SK-N-SH (cell line): ENCODE measurements at regions not wholly inside any gene's neighbourhood (a gene's known extent, or its start where the extent isn't known, plus 50 kb on each side); places are given as distances from the start of the nearest gene placed in this dataset.
A peak's percentile ranks its signal among the peaks of the same experiment; 100 is the strongest.

Experiments used
- CTCF ChIA-PET: fragments of 300-600, 350-600 bp; formaldehyde crosslinking; extraction: SDS; loops from one replicate; lab custom pipeline; 2021; lab: Yijun Ruan, JAX
- POLR2A ChIA-PET: fragments of 350-600 bp; sonication (Branson Sonifier 250); formaldehyde crosslinking; extraction: SDS; loops from one replicate; lab custom pipeline; 2020; ENCODE audit warnings: antibody characterized with exemption, inconsistent platforms; lab: Yijun Ruan, JAX
- DNase-seq: peaks from one replicate; pipeline ENCODE4 v3.0.0; 2012
- H2AFZ ChIP-seq: fragments of 200-600 bp; sonication (generic); 2 replicates; pipeline ENCODE4 v1.8.1; 2016; ENCODE audit warnings: antibody characterized with exemption, mild to moderate bottlenecking, low read depth
- H3F3A ChIP-seq: fragments of 200-600 bp; sonication (generic); replicated peaks from 2 replicates; pipeline ENCODE3; 2016; ENCODE audit warnings: antibody characterized with exemption, mild to moderate bottlenecking; ENCODE audit not compliant: insufficient read depth
- H3K27ac ChIP-seq, 2 experiments: fragments of 200-500 bp in 1 of 2; fragments of 200-600 bp in 1 of 2; sonication (Bioruptor generic) in 1 of 2; sonication (generic), shearing (Covaris generic) in 1 of 2; 2 replicates each; pipeline versions ENCODE4 v1.5.1 to v1.6.1; 2014 to 2016; ENCODE audit warnings: low read depth in 2 of 2, inconsistent platforms in 1 of 2, low read length in 1 of 2, mild to moderate bottlenecking in 1 of 2, mixed read lengths in 1 of 2
- H3K27me3 ChIP-seq: fragments of 200-600 bp; sonication (generic), shearing (Covaris generic); 2 replicates; pipeline ENCODE4 v1.6.1; 2016; ENCODE audit warnings: mixed run types; ENCODE audit not compliant: insufficient read depth
- H3K36me3 ChIP-seq, 2 experiments: fragments of 200-500 bp in 1 of 2; fragments of 200-600 bp in 1 of 2; sonication (Bioruptor generic) in 1 of 2; sonication (generic) in 1 of 2; replicated peaks in 1 of 2; 2 replicates each; pipeline versions ENCODE3 to v1.5.1; 2014 to 2016; ENCODE audit warnings: low read length in 1 of 2, mild to moderate bottlenecking in 1 of 2; ENCODE audit not compliant: insufficient read depth in 2 of 2, control insufficient read depth in 1 of 2
- H3K4me1 ChIP-seq, 2 experiments: fragments of 200-500 bp in 1 of 2; fragments of 200-600 bp in 1 of 2; sonication (Bioruptor generic) in 1 of 2; sonication (generic), shearing (Covaris generic) in 1 of 2; 2 replicates each; pipeline versions ENCODE4 v1.5.1 to v1.6.1; 2014 to 2016; ENCODE audit warnings: low read depth in 1 of 2, low read length in 1 of 2, mixed run types in 1 of 2; ENCODE audit not compliant: insufficient read depth in 2 of 2, control insufficient read depth in 1 of 2
- H3K4me2 ChIP-seq: fragments of 200-600 bp; sonication (generic), shearing (Covaris generic); 2 replicates; pipeline ENCODE4 v1.6.1; 2017; ENCODE audit warnings: mixed run types
- H3K4me3 ChIP-seq, 2 experiments: fragments of 200-500 bp in 1 of 2; fragments of 200-600 bp in 1 of 2; sonication (Bioruptor generic) in 1 of 2; sonication (generic), shearing (Covaris generic) in 1 of 2; 2 replicates each; pipeline versions ENCODE4 v1.5.1 to v1.8.1; 2014 to 2016; ENCODE audit warnings: low read depth in 2 of 2, inconsistent platforms in 1 of 2, low read length in 1 of 2, mild to moderate bottlenecking in 1 of 2, mixed read lengths in 1 of 2, moderate library complexity in 1 of 2
- H3K79me2 ChIP-seq: fragments of 200-600 bp; sonication (generic); 2 replicates; pipeline ENCODE4 v1.8.1; 2017; ENCODE audit warnings: mild to moderate bottlenecking; ENCODE audit not compliant: insufficient read depth
- H3K9ac ChIP-seq: fragments of 200-600 bp; sonication (generic); 2 replicates; pipeline ENCODE4 v1.6.1; 2017; ENCODE audit warnings: mixed run types
- H3K9me2 ChIP-seq: fragments of 200-600 bp; sonication (generic); 2 replicates; pipeline ENCODE4 v1.6.1; 2017; ENCODE audit warnings: mixed run types
- H3K9me3 ChIP-seq: fragments of 200-600 bp; sonication (generic); 2 replicates; pipeline ENCODE4 v1.6.1; 2017; ENCODE audit warnings: mixed run types, mild to moderate bottlenecking, moderate library complexity
- H4K20me1 ChIP-seq: fragments of 200-600 bp; sonication (generic); 2 replicates; pipeline ENCODE4 v1.6.1; 2017; ENCODE audit warnings: mild to moderate bottlenecking, mixed run types; ENCODE audit not compliant: insufficient read depth
- EP300 ChIP-seq, 2 experiments: IDR thresholded peaks; 2 replicates each; pipeline versions ENCODE4 v1.4.0 to v1.6.1; 2012; ENCODE audit warnings: borderline replicate concordance in 1 of 2, low read depth in 1 of 2, low read length in 1 of 2
- FOSL2 ChIP-seq: IDR thresholded peaks from 2 replicates; pipeline ENCODE4 v1.4.0; 2012; ENCODE audit warnings: low read depth, mild to moderate bottlenecking, moderate library complexity, borderline replicate concordance
- FOXJ3 ChIP-seq: sonication (generic); formaldehyde crosslinking; IDR thresholded peaks from 2 replicates; pipeline ENCODE4 v1.5.1; 2020; ENCODE audit warnings: mild to moderate bottlenecking, missing genetic modification reagents
- FOXM1 ChIP-seq: IDR thresholded peaks from 2 replicates; pipeline ENCODE4 v1.4.0; 2012; ENCODE audit warnings: low read depth, mild to moderate bottlenecking
- NFIC ChIP-seq: IDR thresholded peaks from 2 replicates; pipeline ENCODE4 v1.4.0; 2012; ENCODE audit warnings: borderline replicate concordance
- RFX5 ChIP-seq: IDR thresholded peaks from 2 replicates; pipeline ENCODE4 v1.6.1; 2012; ENCODE audit warnings: mild to moderate bottlenecking, improper control_type of control experiment, low read length
- SIN3A ChIP-seq: IDR thresholded peaks from 2 replicates; pipeline ENCODE4 v1.6.1; 2012; ENCODE audit warnings: low read depth, mild to moderate bottlenecking, low read length, moderate library complexity, borderline replicate concordance
- SMC3 ChIP-seq: IDR thresholded peaks from 2 replicates; pipeline ENCODE4 v1.6.1; 2012; ENCODE audit warnings: low read depth, low read length, improper control_type of control experiment
- WGBS: methylation state at CpG from one replicate; pipeline ENCODE4 v1.1.6; 2017; ENCODE audit warnings: low lambda C conversion rate; 5-methylcytosine and 5-hydroxymethylcytosine counted together
- TF ChIP-seq, protein P1 (sequence below): IDR thresholded peaks from 2 replicates; pipeline ENCODE4 v1.4.0; 2012; ENCODE audit warnings: low read depth, borderline replicate concordance
- TF ChIP-seq, protein P2 (sequence below): IDR thresholded peaks from 2 replicates; pipeline ENCODE4; 2012
- TF ChIP-seq, protein P3 (sequence below): fragments of 200-600 bp; sonication (generic); IDR thresholded peaks from 2 replicates; pipeline ENCODE4 v1.6.1; 2017; ENCODE audit warnings: antibody characterized with exemption, mild to moderate bottlenecking, moderate library complexity
- TF ChIP-seq, protein P4 (sequence below): fragments of 150-350 bp; IDR thresholded peaks from 2 replicates; pipeline ENCODE4 v1.6.1; 2016; ENCODE audit warnings: mild to moderate bottlenecking, low read depth, low read length

DNA sequence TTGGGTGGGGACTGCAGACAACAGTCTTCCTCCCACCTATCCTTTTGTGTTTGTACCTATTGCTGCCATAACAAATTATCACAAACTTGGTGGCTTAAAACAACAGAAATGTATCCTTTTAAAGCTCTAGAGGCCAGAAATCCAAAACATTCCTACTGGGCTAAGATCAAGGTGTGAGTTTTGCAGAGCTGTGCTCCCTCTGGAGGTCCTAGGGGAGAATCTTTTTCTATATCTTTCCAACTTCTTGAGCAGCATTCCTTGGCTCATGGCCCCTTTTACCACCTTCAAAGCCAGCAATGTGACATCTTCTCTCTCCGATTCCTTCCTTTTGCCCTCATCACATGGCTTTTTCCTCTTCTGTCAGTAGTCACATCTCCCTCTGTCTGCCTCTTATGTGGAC, 190.6 kb downstream of the TTC8 start:
- ChIA-PET CTCF (interaction anchor here (1.5 kb wide), 1 partner anchor 191 kb away, joined by 3 read pairs; the partner anchor contains the start of gene TTC8), POLR2A (no interaction called here)
- Histone ChIP-seq H2AFZ (no peak overlapping the region), H3K27ac (no peak overlapping the region), H3K4me2 (no peak overlapping the region), H3K36me3 (no peaks in the 10 kb centered on the region), H3F3A (no peaks in the 10 kb centered on the region), H3K4me3 (no peak overlapping the region), H3K9me3 (no peaks in the 10 kb centered on the region), H3K79me2 (no peaks in the 10 kb centered on the region)
- no peak for DNase-seq
- WGBS, result 68% methylated on average over 1 of the region's 1 CpG
- TF ChIP-seq, protein P1, sequence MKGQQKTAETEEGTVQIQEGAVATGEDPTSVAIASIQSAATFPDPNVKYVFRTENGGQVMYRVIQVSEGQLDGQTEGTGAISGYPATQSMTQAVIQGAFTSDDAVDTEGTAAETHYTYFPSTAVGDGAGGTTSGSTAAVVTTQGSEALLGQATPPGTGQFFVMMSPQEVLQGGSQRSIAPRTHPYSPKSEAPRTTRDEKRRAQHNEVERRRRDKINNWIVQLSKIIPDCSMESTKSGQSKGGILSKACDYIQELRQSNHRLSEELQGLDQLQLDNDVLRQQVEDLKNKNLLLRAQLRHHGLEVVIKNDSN, result no peak
- TF ChIP-seq, protein P2, sequence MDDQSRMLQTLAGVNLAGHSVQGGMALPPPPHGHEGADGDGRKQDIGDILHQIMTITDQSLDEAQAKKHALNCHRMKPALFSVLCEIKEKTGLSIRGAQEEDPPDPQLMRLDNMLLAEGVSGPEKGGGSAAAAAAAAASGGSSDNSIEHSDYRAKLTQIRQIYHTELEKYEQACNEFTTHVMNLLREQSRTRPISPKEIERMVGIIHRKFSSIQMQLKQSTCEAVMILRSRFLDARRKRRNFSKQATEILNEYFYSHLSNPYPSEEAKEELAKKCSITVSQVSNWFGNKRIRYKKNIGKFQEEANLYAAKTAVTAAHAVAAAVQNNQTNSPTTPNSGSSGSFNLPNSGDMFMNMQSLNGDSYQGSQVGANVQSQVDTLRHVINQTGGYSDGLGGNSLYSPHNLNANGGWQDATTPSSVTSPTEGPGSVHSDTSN, result no peak
- TF ChIP-seq, protein P3, sequence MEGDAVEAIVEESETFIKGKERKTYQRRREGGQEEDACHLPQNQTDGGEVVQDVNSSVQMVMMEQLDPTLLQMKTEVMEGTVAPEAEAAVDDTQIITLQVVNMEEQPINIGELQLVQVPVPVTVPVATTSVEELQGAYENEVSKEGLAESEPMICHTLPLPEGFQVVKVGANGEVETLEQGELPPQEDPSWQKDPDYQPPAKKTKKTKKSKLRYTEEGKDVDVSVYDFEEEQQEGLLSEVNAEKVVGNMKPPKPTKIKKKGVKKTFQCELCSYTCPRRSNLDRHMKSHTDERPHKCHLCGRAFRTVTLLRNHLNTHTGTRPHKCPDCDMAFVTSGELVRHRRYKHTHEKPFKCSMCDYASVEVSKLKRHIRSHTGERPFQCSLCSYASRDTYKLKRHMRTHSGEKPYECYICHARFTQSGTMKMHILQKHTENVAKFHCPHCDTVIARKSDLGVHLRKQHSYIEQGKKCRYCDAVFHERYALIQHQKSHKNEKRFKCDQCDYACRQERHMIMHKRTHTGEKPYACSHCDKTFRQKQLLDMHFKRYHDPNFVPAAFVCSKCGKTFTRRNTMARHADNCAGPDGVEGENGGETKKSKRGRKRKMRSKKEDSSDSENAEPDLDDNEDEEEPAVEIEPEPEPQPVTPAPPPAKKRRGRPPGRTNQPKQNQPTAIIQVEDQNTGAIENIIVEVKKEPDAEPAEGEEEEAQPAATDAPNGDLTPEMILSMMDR, result peak; percentile 29
- TF ChIP-seq SMC3 (no peak), FOSL2 (no peak), FOXJ3 (CRISPR knock-in tag) (no peak), SIN3A (no peak)
- TF ChIP-seq, protein P4, sequence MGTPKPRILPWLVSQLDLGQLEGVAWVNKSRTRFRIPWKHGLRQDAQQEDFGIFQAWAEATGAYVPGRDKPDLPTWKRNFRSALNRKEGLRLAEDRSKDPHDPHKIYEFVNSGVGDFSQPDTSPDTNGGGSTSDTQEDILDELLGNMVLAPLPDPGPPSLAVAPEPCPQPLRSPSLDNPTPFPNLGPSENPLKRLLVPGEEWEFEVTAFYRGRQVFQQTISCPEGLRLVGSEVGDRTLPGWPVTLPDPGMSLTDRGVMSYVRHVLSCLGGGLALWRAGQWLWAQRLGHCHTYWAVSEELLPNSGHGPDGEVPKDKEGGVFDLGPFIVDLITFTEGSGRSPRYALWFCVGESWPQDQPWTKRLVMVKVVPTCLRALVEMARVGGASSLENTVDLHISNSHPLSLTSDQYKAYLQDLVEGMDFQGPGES, result no peak
- TF ChIP-seq, all 33 proteins: peak for 1
- Histone ChIP-seq H3K27me3 (no peaks in the 10 kb centered on the region), H3K9me2 (no peaks in the 10 kb centered on the region), H3K9ac (no peak overlapping the region), H4K20me1 (no peaks in the 10 kb centered on the region), H3K4me1 (no peaks in the 10 kb centered on the region; a peak in 1 of 4 replicates)

DNA sequence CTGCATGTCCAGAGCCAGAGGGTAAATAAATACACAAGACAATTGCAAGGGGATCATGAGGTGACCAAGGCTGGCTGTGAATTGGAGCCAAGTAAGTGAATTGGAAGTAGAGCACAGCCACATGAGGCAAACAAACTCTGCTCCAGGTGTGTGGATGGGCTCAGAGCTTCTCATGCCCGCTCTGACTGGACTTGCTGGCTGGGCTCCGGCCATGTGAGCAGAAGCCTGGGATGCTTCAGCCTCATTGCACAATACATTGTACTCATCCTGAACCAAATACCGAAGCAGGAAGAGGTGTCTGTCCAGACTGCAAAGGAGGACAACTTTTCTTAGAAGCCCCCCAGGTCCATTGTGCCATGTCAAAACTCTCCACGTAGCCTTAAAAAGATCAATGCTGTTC, 193.0 kb downstream of the TTC8 start:
- no peaks in the 10 kb centered on the region for H3K36me3 ChIP-seq
- no peaks in the 10 kb centered on the region for H3K79me2 ChIP-seq
- no peaks in the 10 kb centered on the region for H3F3A ChIP-seq
- WGBS, result 40% methylated on average over 2 of the region's 4 CpGs
- H3K4me2 ChIP-seq, result no peak overlapping the region
- no peaks in the 10 kb centered on the region; a peak in 1 of 4 replicates for H3K4me1 ChIP-seq
- no peak overlapping the region for H3K4me3 ChIP-seq
- H3K9me3 ChIP-seq, result no peaks in the 10 kb centered on the region
- H3K27ac ChIP-seq, result no peak overlapping the region
- no peak for TF ChIP-seq NFIC
- no peak for TF ChIP-seq RFX5
- TF ChIP-seq SMC3, result no peak
- TF ChIP-seq EP300 (IDR thresholded peaks at IDR 0.05; ENCODE audit: borderline replicate concordance in 1 of 2, low read depth in 1 of 2, low read length in 1 of 2), result no peak
- TF ChIP-seq FOXM1, result no peak
- TF ChIP-seq, all 33 proteins: peak for 0
- Histone ChIP-seq H4K20me1 (no peaks in the 10 kb centered on the region), H3K9me2 (no peaks in the 10 kb centered on the region), H3K27me3 (no peaks in the 10 kb centered on the region), H3K9ac (no peak overlapping the region), H2AFZ (no peak overlapping the region)
- POLR2A ChIA-PET, result no interaction called here
- no peak for DNase-seq
- CTCF ChIA-PET, result no interaction called here
